ENCODE measurements at regions not wholly inside any gene's neighbourhood (a gene's known extent, or its start where the extent isn't known, plus 50 kb on each side); places are given as distances from the start of the nearest gene placed in this dataset.

DNA sequence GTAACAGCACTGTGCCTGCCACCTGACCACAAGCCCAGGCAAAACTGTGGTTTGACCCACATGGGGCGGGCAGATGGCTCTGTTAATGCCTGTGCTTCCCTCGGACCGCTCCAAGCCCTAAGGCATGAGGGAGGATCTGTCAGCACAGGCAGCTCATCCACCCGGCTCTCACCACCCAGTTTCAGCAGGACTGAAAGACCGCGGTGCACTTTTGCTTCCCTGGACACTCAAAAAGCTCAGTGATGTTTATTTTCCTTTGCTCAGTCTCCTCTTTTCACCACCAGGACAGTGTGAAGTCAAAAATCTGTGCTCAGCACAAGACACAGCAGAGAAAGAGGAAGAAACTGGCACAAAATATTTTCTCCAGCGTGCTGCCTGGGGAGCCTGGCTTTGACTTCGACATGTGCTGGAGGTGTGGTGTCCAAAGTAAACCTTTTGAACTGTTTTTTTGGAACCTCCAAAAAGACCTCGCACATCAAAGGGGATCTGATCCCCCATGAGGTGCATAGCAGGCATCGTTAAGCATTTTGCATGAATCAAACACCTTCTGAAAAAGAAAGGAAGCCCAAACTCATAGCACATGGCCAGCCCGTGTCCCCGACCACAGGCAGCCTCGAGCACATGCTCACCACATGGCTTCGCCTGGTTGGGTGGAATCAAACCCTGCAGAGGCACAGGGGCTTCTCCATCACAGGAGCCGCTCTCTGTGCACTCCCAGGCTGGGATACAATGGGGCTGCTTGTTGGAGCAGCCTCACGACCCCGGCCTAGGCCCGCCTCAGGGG is 441.7 kb upstream of the JARID2 start:
- intact Hi-C loops (cut with micrococcal nuclease; ENCODE audit: unreplicated experiment), result loop anchor here (10.0 kb wide), 1 partner anchor 79 kb away; no protein-coding TSS in a partner anchor
- Mint-ChIP-seq H3K27me3 (ENCODE audit: unreplicated experiment) (peaks cover 1% of the 10 kb centered on the region), H3K4me1 (ENCODE audit: low read depth, unreplicated experiment) (no peaks in the 10 kb centered on the region), H3K9me3 (ENCODE audit: low read depth, unreplicated experiment) (peaks cover 5% of the 10 kb centered on the region), H3K4me3 (ENCODE audit: low read depth, unreplicated experiment) (no peak overlapping the region), H3K27ac (ENCODE audit: unreplicated experiment) (no peak overlapping the region), H3K36me3 (ENCODE audit: insufficient read depth, unreplicated experiment) (no peaks in the 10 kb centered on the region)
- BruUV-seq (replicated peaks), result no TSS peak
- DNase-seq, result no peak
- CTCF ChIA-PET, result no interaction called here
- TF ChIP-seq, protein P1, sequence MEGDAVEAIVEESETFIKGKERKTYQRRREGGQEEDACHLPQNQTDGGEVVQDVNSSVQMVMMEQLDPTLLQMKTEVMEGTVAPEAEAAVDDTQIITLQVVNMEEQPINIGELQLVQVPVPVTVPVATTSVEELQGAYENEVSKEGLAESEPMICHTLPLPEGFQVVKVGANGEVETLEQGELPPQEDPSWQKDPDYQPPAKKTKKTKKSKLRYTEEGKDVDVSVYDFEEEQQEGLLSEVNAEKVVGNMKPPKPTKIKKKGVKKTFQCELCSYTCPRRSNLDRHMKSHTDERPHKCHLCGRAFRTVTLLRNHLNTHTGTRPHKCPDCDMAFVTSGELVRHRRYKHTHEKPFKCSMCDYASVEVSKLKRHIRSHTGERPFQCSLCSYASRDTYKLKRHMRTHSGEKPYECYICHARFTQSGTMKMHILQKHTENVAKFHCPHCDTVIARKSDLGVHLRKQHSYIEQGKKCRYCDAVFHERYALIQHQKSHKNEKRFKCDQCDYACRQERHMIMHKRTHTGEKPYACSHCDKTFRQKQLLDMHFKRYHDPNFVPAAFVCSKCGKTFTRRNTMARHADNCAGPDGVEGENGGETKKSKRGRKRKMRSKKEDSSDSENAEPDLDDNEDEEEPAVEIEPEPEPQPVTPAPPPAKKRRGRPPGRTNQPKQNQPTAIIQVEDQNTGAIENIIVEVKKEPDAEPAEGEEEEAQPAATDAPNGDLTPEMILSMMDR (IDR thresholded peaks at IDR 0.05; ENCODE audit: unreplicated experiment), result no peak

DNA sequence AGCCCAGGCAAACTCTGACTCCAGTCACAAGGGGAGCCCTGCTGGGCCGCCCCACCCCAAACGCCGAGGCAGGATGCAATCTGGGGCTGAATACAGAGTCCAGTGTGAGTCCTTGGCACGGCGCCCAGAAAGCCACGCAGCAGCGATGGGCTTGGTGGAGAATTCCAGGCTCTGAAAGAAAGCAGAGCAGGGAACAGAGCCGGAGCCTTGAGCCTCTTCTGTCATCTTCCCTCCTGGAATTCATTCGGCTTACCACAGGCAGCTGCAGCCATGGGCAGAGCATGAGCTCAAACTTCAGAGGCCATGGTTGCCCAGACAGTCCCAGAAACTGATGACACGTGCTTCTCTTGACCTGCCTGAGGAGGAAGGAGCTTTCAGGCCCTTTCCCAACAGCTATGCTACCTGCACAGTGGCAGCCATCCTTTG is 441.1 kb upstream of the JARID2 start:
- peaks cover 5% of the 10 kb centered on the region for H3K9me3 Mint-ChIP-seq (ENCODE audit: low read depth, unreplicated experiment)
- H3K27ac Mint-ChIP-seq (ENCODE audit: unreplicated experiment), result no peak overlapping the region
- TF ChIP-seq, protein P1 (IDR thresholded peaks at IDR 0.05; ENCODE audit: unreplicated experiment), result no peak
- intact Hi-C loops (cut with micrococcal nuclease; ENCODE audit: unreplicated experiment), result loop anchor here (10.0 kb wide), 1 partner anchor 80 kb away; no protein-coding TSS in a partner anchor
- CTCF ChIA-PET, result no interaction called here
- no peaks in the 10 kb centered on the region for H3K4me1 Mint-ChIP-seq (ENCODE audit: low read depth, unreplicated experiment)
- BruUV-seq (replicated peaks), result no TSS peak
- DNase-seq, result peak; percentile 65
- no peak overlapping the region for H3K4me3 Mint-ChIP-seq (ENCODE audit: low read depth, unreplicated experiment)
- H3K27me3 Mint-ChIP-seq (ENCODE audit: unreplicated experiment), result no peaks in the 10 kb centered on the region
- no peaks in the 10 kb centered on the region for H3K36me3 Mint-ChIP-seq (ENCODE audit: insufficient read depth, unreplicated experiment)

DNA sequence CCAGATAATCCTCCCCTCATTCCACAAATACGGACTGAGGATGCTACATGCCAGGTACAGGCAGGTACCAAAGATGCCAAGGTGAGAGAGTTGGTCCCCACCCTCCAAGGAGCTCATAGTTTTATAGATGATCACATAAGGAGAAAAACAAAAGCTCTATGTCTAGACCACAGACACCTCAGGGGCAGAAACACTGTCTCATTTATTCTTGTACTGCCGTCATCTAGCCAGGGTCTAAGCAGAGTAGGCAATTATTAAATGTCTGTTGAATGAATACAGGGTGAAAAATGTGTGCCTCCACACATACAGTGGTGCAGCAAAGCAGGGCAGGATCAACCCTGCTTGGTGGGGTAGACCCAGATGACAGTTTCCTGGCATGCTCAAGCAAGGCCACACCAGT is 439.8 kb upstream of the JARID2 start:
- Mint-ChIP-seq H3K4me3 (ENCODE audit: low read depth, unreplicated experiment) (no peak overlapping the region), H3K4me1 (ENCODE audit: low read depth, unreplicated experiment) (no peaks in the 10 kb centered on the region), H3K27me3 (ENCODE audit: unreplicated experiment) (no peaks in the 10 kb centered on the region), H3K27ac (ENCODE audit: unreplicated experiment) (no peak overlapping the region), H3K9me3 (ENCODE audit: low read depth, unreplicated experiment) (peaks cover 5% of the 10 kb centered on the region), H3K36me3 (ENCODE audit: insufficient read depth, unreplicated experiment) (no peaks in the 10 kb centered on the region)
- no TSS peak for BruUV-seq (replicated peaks)
- CTCF ChIA-PET, result no interaction called here
- intact Hi-C loops (cut with micrococcal nuclease; ENCODE audit: unreplicated experiment), result loop anchor here (10.0 kb wide), 1 partner anchor 81 kb away; no protein-coding TSS in a partner anchor
- no peak for DNase-seq
- TF ChIP-seq, protein P1 (IDR thresholded peaks at IDR 0.05; ENCODE audit: unreplicated experiment), result no peak

DNA sequence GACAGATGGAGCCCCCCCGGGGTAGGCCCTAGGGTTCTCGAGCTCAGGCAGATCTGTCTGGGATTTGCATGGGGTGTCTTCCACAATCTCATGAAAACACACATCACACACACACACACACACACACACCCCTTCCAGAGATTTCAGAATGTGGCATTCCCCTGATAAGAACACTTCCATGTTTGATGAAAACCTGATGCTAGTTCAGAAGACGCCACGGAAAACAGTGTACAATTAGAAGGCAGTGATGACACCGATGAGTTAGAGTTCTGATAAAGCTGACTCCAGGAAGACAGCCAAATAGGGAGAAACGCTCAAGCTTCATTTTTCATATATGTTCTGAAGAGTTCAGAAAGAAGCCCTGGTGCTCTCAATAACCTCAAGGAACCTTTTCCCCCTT is 438.7 kb upstream of the JARID2 start:
- peaks cover 5% of the 10 kb centered on the region for H3K9me3 Mint-ChIP-seq (ENCODE audit: low read depth, unreplicated experiment)
- no peaks in the 10 kb centered on the region for H3K4me1 Mint-ChIP-seq (ENCODE audit: low read depth, unreplicated experiment)
- intact Hi-C loops (cut with micrococcal nuclease; ENCODE audit: unreplicated experiment), result loop anchor here (10.0 kb wide), 1 partner anchor 82 kb away; no protein-coding TSS in a partner anchor
- H3K27ac Mint-ChIP-seq (ENCODE audit: unreplicated experiment), result no peak overlapping the region
- H3K27me3 Mint-ChIP-seq (ENCODE audit: unreplicated experiment), result no peaks in the 10 kb centered on the region
- TF ChIP-seq, protein P1 (IDR thresholded peaks at IDR 0.05; ENCODE audit: unreplicated experiment), result no peak
- no peak for DNase-seq
- BruUV-seq (replicated peaks), result no TSS peak
- CTCF ChIA-PET, result no interaction called here
- H3K36me3 Mint-ChIP-seq (ENCODE audit: insufficient read depth, unreplicated experiment), result no peaks in the 10 kb centered on the region
- no peak overlapping the region for H3K4me3 Mint-ChIP-seq (ENCODE audit: low read depth, unreplicated experiment)
